ENCODE measurements at regions not wholly inside any gene's neighbourhood (a gene's known extent, or its start where the extent isn't known, plus 50 kb on each side); places are given as distances from the start of the nearest gene placed in this dataset.

DNA sequence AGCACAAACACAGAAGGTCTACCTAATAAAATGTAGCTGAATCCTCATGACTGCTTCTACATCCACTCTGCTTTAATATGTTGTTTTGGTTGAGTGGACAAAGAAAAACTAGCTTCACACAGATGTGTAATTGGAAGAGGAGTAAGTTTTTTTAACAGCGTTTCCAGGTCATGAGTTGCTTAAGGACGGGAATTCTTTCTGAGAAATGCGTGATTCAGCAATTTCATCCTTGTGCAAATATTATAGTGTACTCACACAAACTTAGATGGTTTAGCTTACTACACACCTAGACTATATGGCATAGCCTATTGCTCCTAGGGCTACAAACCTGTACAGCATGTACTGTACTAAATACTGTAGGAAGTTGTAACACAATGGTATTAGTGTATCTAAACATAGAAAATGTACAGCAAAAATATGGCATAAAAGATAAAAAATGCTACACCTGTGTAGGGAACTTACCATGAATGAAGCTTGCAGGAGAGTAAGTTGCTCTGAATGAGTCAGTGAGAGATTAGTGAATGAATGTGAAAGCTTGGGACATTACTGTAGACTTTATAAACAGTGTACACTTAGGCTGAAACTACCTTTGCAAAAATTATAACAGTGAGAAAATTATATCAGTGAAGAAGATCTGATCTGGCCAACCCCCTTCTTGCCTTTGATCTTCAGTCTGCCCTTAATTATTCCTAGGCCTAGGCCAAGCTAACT is 70.8 kb upstream of the IL15 start:
- FAIRE-seq: no peak
- no peaks in the 10 kb centered on the region for H4K20me1 ChIP-seq (replicated peaks; ENCODE audit: control insufficient read depth, extremely low read depth, insufficient read depth, low read length)
- intact Hi-C loops (cut with micrococcal nuclease): no loop called here

DNA sequence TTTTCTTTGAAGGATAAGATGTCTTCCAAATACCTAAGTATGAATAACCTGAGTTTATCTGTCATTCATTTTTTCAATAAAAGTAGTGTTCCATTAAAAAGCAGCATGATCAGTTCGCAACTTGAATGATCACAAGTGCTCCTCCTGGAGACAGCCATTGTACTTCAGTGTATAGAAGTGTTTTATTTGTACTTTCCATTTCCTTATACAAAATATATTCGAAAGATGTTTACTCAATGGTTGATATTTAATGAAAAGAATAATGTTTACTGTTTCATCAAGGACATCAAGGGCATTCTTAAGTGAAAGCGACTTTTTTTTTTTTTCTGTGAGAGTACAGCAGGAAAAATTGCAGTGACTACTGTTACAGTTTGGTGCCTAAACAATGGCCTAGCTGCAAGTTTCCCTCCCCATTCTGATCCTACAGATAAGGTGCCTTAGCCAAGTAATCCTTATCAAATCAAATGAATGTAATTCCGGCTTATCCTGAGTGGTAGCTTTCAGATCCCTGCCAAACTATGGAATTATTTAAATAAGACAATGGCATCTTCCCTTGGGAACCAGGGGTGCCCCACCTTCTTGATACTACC is 69.0 kb upstream of the IL15 start:
- no peaks in the 10 kb centered on the region for H3K9me3 ChIP-seq (replicated peaks; ENCODE audit: control insufficient read depth, insufficient read depth, low read length)
- no peaks in the 10 kb centered on the region for H3K27me3 ChIP-seq (ENCODE audit: control insufficient read depth in 2 of 2, insufficient read depth in 2 of 2, low read length in 2 of 2)
- intact Hi-C loops (cut with micrococcal nuclease): no loop called here
- dilution Hi-C loops (cut with MboI; ENCODE audit: extremely low pct_ligation_motif_present, low sequenced_read_pairs): no loop called here
- no peaks in the 10 kb centered on the region for H4K20me1 ChIP-seq (replicated peaks; ENCODE audit: control insufficient read depth, extremely low read depth, insufficient read depth, low read length)
- H3K27ac ChIP-seq (ENCODE audit: insufficient read depth, low read depth, low read length): no peak overlapping the region
- no peaks in the 10 kb centered on the region for H3K36me3 ChIP-seq (ENCODE audit: control insufficient read depth in 2 of 2, extremely low read depth in 1 of 2, insufficient read depth in 2 of 2, low read length in 2 of 2)
- H2AFZ ChIP-seq (ENCODE audit: low read depth, low read length): no peak overlapping the region
- POLR2A ChIA-PET: no interaction called here
- TF ChIP-seq, protein P1, sequence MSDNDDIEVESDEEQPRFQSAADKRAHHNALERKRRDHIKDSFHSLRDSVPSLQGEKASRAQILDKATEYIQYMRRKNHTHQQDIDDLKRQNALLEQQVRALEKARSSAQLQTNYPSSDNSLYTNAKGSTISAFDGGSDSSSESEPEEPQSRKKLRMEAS (IDR thresholded peaks at IDR 0.05; ENCODE audit: insufficient read depth, insufficient read length): no peak
- TF ChIP-seq GATA2 (IDR thresholded peaks at IDR 0.05; ENCODE audit: insufficient read depth, insufficient read length, low read depth, low read length): peak; percentile 40
- BruUV-seq (replicated peaks): no TSS peak
- no peak for DNase-seq (ENCODE audit: low read depth, low spot score)
- CTCF ChIA-PET: interaction anchor here (1.5 to 2.0 kb wide), 2 partner anchors 10 to 221 kb away, joined by 4 to 5 read pairs; no protein-coding TSS in a partner anchor
- no peaks in the 10 kb centered on the region for H3K79me2 ChIP-seq (ENCODE audit: control insufficient read depth, insufficient read depth, low read length)
- no peak overlapping the region for H3K4me2 ChIP-seq (ENCODE audit: insufficient read depth, low read length)
- no peaks in the 10 kb centered on the region for H3K9me1 ChIP-seq (replicated peaks; ENCODE audit: control insufficient read depth, extremely low read depth, insufficient read depth, low read length)
- H3K4me1 ChIP-seq (ENCODE audit: control insufficient read depth, extremely low read depth, insufficient read depth, low read length): peaks cover 5% of the 10 kb centered on the region
- H3K4me3 ChIP-seq (replicated peaks in 1 of 3; ENCODE audit: insufficient read depth in 1 of 3, low read depth in 1 of 3, low read length in 3 of 3): no peak overlapping the region
- H3K9ac ChIP-seq (replicated peaks; ENCODE audit: extremely low read depth, insufficient read depth, low read length): no peak overlapping the region
- no peak for FAIRE-seq

More for the DNA sequence above, 70.8 kb upstream of the IL15 start:
- H3K27me3 ChIP-seq (ENCODE audit: control insufficient read depth in 2 of 2, insufficient read depth in 2 of 2, low read length in 2 of 2): no peaks in the 10 kb centered on the region
- TF ChIP-seq POLR2AphosphoS5 (IDR thresholded peaks at IDR 0.05; ENCODE audit: insufficient read depth, low read depth, low read length) (no peak), MYC (IDR thresholded peaks at IDR 0.05; ENCODE audit: low read depth, low read length) (no peak), FOS (IDR thresholded peaks at IDR 0.05; ENCODE audit: borderline replicate concordance, insufficient read depth, low read length) (no peak)
- TF ChIP-seq, protein P2, sequence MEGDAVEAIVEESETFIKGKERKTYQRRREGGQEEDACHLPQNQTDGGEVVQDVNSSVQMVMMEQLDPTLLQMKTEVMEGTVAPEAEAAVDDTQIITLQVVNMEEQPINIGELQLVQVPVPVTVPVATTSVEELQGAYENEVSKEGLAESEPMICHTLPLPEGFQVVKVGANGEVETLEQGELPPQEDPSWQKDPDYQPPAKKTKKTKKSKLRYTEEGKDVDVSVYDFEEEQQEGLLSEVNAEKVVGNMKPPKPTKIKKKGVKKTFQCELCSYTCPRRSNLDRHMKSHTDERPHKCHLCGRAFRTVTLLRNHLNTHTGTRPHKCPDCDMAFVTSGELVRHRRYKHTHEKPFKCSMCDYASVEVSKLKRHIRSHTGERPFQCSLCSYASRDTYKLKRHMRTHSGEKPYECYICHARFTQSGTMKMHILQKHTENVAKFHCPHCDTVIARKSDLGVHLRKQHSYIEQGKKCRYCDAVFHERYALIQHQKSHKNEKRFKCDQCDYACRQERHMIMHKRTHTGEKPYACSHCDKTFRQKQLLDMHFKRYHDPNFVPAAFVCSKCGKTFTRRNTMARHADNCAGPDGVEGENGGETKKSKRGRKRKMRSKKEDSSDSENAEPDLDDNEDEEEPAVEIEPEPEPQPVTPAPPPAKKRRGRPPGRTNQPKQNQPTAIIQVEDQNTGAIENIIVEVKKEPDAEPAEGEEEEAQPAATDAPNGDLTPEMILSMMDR (IDR thresholded peaks at IDR 0.05; ENCODE audit: extremely low read depth in 1 of 2, insufficient read depth in 1 of 2, low read depth in 1 of 2, low read length in 2 of 2): no peak
- no peak for DNase-seq (ENCODE audit: low read depth, low spot score)
- no TSS peak for BruUV-seq (replicated peaks)
- H3K4me2 ChIP-seq (ENCODE audit: insufficient read depth, low read length): no peak overlapping the region
- POLR2A ChIA-PET: no interaction called here
- H2AFZ ChIP-seq (ENCODE audit: low read depth, low read length): no peak overlapping the region
- no peaks in the 10 kb centered on the region for H3K9me1 ChIP-seq (replicated peaks; ENCODE audit: control insufficient read depth, extremely low read depth, insufficient read depth, low read length)
- H3K36me3 ChIP-seq (ENCODE audit: control insufficient read depth in 2 of 2, extremely low read depth in 1 of 2, insufficient read depth in 2 of 2, low read length in 2 of 2): no peaks in the 10 kb centered on the region
- CTCF ChIA-PET: no interaction called here
- no peak overlapping the region for H3K27ac ChIP-seq (ENCODE audit: insufficient read depth, low read depth, low read length)
- no peak overlapping the region for H3K9ac ChIP-seq (replicated peaks; ENCODE audit: extremely low read depth, insufficient read depth, low read length)
- no peaks in the 10 kb centered on the region for H3K9me3 ChIP-seq (replicated peaks; ENCODE audit: control insufficient read depth, insufficient read depth, low read length)
- peaks cover 5% of the 10 kb centered on the region for H3K4me1 ChIP-seq (ENCODE audit: control insufficient read depth, extremely low read depth, insufficient read depth, low read length)
- dilution Hi-C loops (cut with MboI; ENCODE audit: extremely low pct_ligation_motif_present, low sequenced_read_pairs): no loop called here
- H3K4me3 ChIP-seq (replicated peaks in 1 of 3; ENCODE audit: insufficient read depth in 1 of 3, low read depth in 1 of 3, low read length in 3 of 3): no peak overlapping the region
- H3K79me2 ChIP-seq (ENCODE audit: control insufficient read depth, insufficient read depth, low read length): no peaks in the 10 kb centered on the region
